Gastrocnemius medialis (tissue), 4 donors: ENCODE measurements at regions not wholly inside any gene's neighbourhood (a gene's known extent, or its start where the extent isn't known, plus 50 kb on each side); places are given as distances from the start of the nearest gene placed in this dataset.

Experiments
- ATAC-seq, 2 donors: fragments of 150-250 bp; one replicate each; pipeline ENCODE4 v1.9.1; 2016
- DNase-seq, 2 donors: peaks; one replicate each; pipeline ENCODE4 v3.0.0-alpha.2; 2019
- H3K27ac ChIP-seq, 4 donors: fragments of 200-600 bp; sonication (generic); 1 replicate in 1 of 4; 2 replicates in 3 of 4; pipeline ENCODE4 v1.5.1; 2016 to 2018; ENCODE audit warnings: mild to moderate bottlenecking in 2 of 4, moderate library complexity in 1 of 4
- H3K27me3 ChIP-seq, 3 donors: fragments of 200-600 bp; sonication (generic) in 2 of 3; 1 replicate in 1 of 3; 2 replicates in 2 of 3; pipeline versions ENCODE4 v1.5.1 to v1.6.0; 2016 to 2019; ENCODE audit warnings: mild to moderate bottlenecking in 1 of 3, moderate library complexity in 1 of 3
- H3K36me3 ChIP-seq, 2 donors: fragments of 200-600 bp; sonication (generic) in 1 of 2; one replicate each; pipeline ENCODE4 v1.5.1; 2017 to 2018
- H3K4me1 ChIP-seq, 2 donors: fragments of 200-600 bp; sonication (generic) in 1 of 2; one replicate each; pipeline ENCODE4 v1.5.1; 2016 to 2017; ENCODE audit warnings: mild to moderate bottlenecking in 2 of 2
- H3K4me3 ChIP-seq, 4 donors: fragments of 200-600 bp; sonication (generic) in 3 of 4; 1 replicate in 1 of 4; 2 replicates in 3 of 4; pipeline ENCODE4 v1.5.1; 2016 to 2019; ENCODE audit warnings: mild to moderate bottlenecking in 2 of 4
- H3K9me3 ChIP-seq, 3 donors: fragments of 200-600 bp; sonication (generic) in 2 of 3; 1 replicate in 1 of 3; 2 replicates in 2 of 3; pipeline ENCODE4 v1.5.1; 2016 to 2019
- POLR2A ChIP-seq, 2 donors: fragments of 450-650 bp; IDR thresholded peaks; one replicate each; pipeline ENCODE4 v1.6.1; 2017; ENCODE audit warnings: antibody characterized with exemption in 2 of 2, mild to moderate bottlenecking in 2 of 2, moderate library complexity in 2 of 2
- in situ Hi-C, 4 donors: fragments of 200-750 bp; cut with MboI; loops; one replicate each; pipeline versions ENCODE4 v1.15.0 to v1.8.0; 2017; ENCODE audit warnings: low sequenced_read_pairs in 4 of 4
- intact Hi-C: fragments of 100-400 bp; cut with DNase I; formaldehyde crosslinking; loops from one replicate; pipeline ENCODE4 v1.15.1; 2023; ENCODE audit warnings: low total_unique reads
- TF ChIP-seq, protein P1 (sequence below), 5 experiments: fragments of 450-650 bp in 3 of 5; fragments of 200-600 bp in 2 of 5; sonication (generic) in 2 of 5; IDR thresholded peaks in 4 of 5; conservative IDR thresholded peaks in 1 of 5; 1 replicate in 4 of 5; 2 replicates in 1 of 5; pipeline ENCODE4 v1.5.1; 2016 to 2019; ENCODE audit warnings: antibody characterized with exemption in 5 of 5, mild to moderate bottlenecking in 3 of 5, moderate library complexity in 3 of 5

DNA sequence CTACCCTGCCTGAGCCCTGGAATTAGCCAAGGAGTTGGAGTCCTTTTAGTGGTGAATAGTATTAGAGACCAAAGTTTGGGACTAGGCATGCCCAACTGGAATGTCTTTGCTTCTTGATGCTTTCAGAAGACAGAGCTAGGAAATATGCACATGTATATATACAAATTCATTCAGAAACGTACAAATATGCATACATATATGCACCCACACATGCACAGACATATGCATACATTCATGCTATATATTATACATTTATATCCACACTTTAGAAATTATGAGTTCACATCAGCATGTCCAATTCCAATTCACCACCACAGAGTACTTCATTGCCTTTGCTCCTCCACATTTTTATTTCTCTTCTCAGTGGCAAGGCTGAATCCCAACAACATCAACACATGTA, 398.3 kb upstream of the MPDZ start:
- in situ Hi-C loops (loop anchor here in 1 of 4 donors (25.0 kb wide), 1 partner anchor 734 kb away; no protein-coding TSS in a partner anchor), intact Hi-C loops (no loop called here)
- Histone ChIP-seq H3K4me3 (no peak overlapping the region), H3K9me3 (peaks cover 0 to 3% (median 0%) of the 10 kb centered on the region in 3 donors), H3K36me3 (no peaks in the 10 kb centered on the region), H3K27ac (no peak overlapping the region), H3K27me3 (no peaks in the 10 kb centered on the region), H3K4me1 (no peaks in the 10 kb centered on the region)
- ATAC-seq (no peak), DNase-seq (no peak)
- no peak for TF ChIP-seq POLR2A (IDR thresholded peaks at IDR 0.05)
- TF ChIP-seq, protein P1, sequence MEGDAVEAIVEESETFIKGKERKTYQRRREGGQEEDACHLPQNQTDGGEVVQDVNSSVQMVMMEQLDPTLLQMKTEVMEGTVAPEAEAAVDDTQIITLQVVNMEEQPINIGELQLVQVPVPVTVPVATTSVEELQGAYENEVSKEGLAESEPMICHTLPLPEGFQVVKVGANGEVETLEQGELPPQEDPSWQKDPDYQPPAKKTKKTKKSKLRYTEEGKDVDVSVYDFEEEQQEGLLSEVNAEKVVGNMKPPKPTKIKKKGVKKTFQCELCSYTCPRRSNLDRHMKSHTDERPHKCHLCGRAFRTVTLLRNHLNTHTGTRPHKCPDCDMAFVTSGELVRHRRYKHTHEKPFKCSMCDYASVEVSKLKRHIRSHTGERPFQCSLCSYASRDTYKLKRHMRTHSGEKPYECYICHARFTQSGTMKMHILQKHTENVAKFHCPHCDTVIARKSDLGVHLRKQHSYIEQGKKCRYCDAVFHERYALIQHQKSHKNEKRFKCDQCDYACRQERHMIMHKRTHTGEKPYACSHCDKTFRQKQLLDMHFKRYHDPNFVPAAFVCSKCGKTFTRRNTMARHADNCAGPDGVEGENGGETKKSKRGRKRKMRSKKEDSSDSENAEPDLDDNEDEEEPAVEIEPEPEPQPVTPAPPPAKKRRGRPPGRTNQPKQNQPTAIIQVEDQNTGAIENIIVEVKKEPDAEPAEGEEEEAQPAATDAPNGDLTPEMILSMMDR (IDR thresholded peaks at IDR 0.05 in 4 of 5, conservative IDR thresholded peaks at IDR 0.05 in 1 of 5): no peak

DNA sequence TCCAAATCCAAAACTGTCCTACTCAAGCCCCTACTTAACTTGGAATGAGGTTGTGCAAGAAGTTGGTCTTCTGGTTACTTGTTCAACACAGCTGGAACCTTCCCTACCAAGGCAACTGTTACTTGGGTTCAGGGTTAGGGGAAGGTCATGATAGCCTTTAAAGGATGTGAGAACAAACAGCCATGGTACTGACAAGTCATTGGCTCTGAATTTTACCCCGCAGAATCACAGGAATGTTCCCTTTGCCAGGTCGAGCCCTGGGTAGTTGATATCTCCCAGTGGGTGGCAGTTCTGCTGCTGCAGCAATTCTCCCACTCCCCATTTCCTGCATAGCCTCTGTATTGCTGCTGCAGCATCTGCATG, 396.1 kb upstream of the MPDZ start:
- no peak overlapping the region for H3K27ac ChIP-seq
- no peak for DNase-seq
- intact Hi-C loops (no loop called here), in situ Hi-C loops (loop anchor here in 1 of 4 donors (25.0 kb wide), 1 partner anchor 737 kb away; no protein-coding TSS in a partner anchor)
- no peaks in the 10 kb centered on the region for H3K4me1 ChIP-seq
- H3K4me3 ChIP-seq: no peak overlapping the region
- H3K9me3 ChIP-seq: peaks cover 0 to 3% (median 0%) of the 10 kb centered on the region in 3 donors
- H3K27me3 ChIP-seq: no peaks in the 10 kb centered on the region
- ATAC-seq: no peak
- H3K36me3 ChIP-seq: no peaks in the 10 kb centered on the region
- TF ChIP-seq, protein P1 (IDR thresholded peaks at IDR 0.05 in 4 of 5, conservative IDR thresholded peaks at IDR 0.05 in 1 of 5): no peak
- no peak for TF ChIP-seq POLR2A (IDR thresholded peaks at IDR 0.05)

DNA sequence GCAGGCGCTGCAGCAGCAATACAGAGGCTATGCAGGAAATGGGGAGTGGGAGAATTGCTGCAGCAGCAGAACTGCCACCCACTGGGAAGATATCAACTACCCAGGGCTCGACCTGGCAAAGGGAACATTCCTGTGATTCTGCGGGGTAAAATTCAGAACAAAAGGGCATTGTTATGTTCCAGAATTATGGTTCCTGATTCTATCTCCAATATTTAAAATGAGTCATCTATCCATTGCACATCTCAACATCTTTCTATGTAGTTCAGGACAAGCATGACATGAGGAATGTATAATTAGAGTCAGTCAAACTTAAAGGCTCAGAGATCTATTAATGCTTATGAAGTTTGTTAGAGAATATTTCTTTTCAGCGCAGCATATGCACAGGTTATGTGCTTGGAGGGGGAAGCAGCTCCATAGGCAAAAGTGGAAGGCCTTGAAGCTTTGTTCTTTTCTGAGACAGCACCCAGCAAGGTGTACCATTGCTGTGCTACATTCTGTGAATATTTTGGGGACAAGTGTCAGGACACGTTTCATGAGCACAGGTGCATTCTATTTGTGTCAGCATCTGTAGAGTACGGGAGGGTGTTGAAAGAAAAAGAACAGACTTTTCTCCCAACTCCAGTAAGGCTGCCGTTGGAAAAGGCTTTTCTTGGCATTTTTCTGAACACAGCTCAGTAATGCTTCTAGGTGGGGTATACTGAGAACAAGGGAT, 395.6 kb upstream of the MPDZ start:
- H3K4me3 ChIP-seq: no peak overlapping the region
- ATAC-seq (no peak), DNase-seq (no peak)
- no peak overlapping the region for H3K27ac ChIP-seq
- in situ Hi-C loops: loop anchor here in 1 of 4 donors (25.0 kb wide), 1 partner anchor 737 kb away; no protein-coding TSS in a partner anchor
- peaks cover 0 to 2% (median 0%) of the 10 kb centered on the region in 3 donors for H3K9me3 ChIP-seq
- intact Hi-C loops: no loop called here
- TF ChIP-seq, protein P1 (IDR thresholded peaks at IDR 0.05 in 4 of 5, conservative IDR thresholded peaks at IDR 0.05 in 1 of 5): no peak
- no peak for TF ChIP-seq POLR2A (IDR thresholded peaks at IDR 0.05)
- no peaks in the 10 kb centered on the region for H3K4me1 ChIP-seq
- no peaks in the 10 kb centered on the region for H3K36me3 ChIP-seq
- H3K27me3 ChIP-seq: no peaks in the 10 kb centered on the region

DNA sequence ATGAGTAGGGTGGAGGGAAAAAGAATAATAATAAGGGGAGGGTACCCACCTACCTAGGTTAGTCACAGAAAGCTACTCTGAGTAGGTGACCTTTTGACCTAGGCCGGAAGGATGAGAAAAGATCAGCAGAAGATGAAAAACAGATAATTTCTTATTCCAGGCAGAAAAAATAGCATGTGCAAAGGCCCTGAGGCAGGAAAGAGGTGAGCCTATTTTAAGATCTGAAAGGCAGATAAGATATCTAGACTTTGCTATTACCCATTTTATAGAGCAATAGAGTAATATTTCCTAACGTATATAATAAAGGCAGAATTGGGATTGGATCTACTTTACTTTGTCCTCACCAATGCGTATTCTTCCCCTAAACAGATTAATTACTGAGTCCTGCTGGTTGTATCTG, 393.9 kb upstream of the MPDZ start:
- no peak overlapping the region for H3K4me3 ChIP-seq
- ATAC-seq (no peak), DNase-seq (no peak)
- H3K27me3 ChIP-seq: no peaks in the 10 kb centered on the region
- no peaks in the 10 kb centered on the region for H3K9me3 ChIP-seq
- intact Hi-C loops: no loop called here
- H3K36me3 ChIP-seq: no peaks in the 10 kb centered on the region
- H3K4me1 ChIP-seq: no peaks in the 10 kb centered on the region
- no peak overlapping the region for H3K27ac ChIP-seq
- no peak for TF ChIP-seq POLR2A (IDR thresholded peaks at IDR 0.05)
- TF ChIP-seq, protein P1 (IDR thresholded peaks at IDR 0.05 in 4 of 5, conservative IDR thresholded peaks at IDR 0.05 in 1 of 5): no peak
- in situ Hi-C loops: no loop called here
